PC-3 (cell line): ENCODE measurements at regions not wholly inside any gene's neighbourhood (a gene's known extent, or its start where the extent isn't known, plus 50 kb on each side); places are given as distances from the start of the nearest gene placed in this dataset.

Experiments used
- EZH2 ChIP-seq: fragments of 300-600 bp; sonication (generic); IDR thresholded peaks from one replicate; pipeline ENCODE4 v1.6.1; 2017; ENCODE audit warnings: antibody characterized with exemption, mild to moderate bottlenecking, low read length; ENCODE audit not compliant: unreplicated experiment
- EZH2phosphoT487 ChIP-seq: fragments of 300-600 bp; sonication (generic); IDR thresholded peaks from 2 replicates; pipeline ENCODE4 v1.6.1; 2018; ENCODE audit warnings: mild to moderate bottlenecking, antibody characterized with exemption, low read length, borderline replicate concordance
- TF ChIP-seq, protein P1 (sequence below): fragments of 300-600 bp; sonication (generic); conservative IDR thresholded peaks from 2 replicates; pipeline ENCODE4 v1.5.1; 2017; ENCODE audit warnings: antibody characterized with exemption, low read depth, mild to moderate bottlenecking, low read length

DNA sequence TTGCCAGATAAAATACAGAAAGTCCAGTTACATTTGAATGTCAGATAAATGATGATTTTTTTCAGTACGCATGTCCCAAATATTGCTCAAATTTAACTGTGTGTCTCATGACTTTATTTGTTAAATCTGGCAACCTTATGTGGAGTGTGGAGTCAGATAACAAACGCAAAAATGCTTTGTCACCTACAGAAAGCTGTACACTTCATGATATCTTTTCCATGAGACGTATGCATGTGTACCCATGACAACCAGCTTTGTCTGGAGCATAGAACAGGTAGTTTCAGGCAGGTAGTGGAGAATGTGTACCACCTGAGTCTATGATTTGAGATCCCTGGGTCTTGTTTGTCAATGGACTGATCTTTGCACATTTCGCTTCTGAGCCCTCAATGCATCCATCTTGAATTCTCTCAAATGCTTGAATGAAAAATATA lies 105.5 kb upstream of the CPEB4 start:
- TF ChIP-seq, protein P1, sequence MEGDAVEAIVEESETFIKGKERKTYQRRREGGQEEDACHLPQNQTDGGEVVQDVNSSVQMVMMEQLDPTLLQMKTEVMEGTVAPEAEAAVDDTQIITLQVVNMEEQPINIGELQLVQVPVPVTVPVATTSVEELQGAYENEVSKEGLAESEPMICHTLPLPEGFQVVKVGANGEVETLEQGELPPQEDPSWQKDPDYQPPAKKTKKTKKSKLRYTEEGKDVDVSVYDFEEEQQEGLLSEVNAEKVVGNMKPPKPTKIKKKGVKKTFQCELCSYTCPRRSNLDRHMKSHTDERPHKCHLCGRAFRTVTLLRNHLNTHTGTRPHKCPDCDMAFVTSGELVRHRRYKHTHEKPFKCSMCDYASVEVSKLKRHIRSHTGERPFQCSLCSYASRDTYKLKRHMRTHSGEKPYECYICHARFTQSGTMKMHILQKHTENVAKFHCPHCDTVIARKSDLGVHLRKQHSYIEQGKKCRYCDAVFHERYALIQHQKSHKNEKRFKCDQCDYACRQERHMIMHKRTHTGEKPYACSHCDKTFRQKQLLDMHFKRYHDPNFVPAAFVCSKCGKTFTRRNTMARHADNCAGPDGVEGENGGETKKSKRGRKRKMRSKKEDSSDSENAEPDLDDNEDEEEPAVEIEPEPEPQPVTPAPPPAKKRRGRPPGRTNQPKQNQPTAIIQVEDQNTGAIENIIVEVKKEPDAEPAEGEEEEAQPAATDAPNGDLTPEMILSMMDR, result no peak
- TF ChIP-seq EZH2phosphoT487, result no peak
- no peak for TF ChIP-seq EZH2
